ENCODE measurements at regions not wholly inside any gene's neighbourhood (a gene's known extent, or its start where the extent isn't known, plus 50 kb on each side); places are given as distances from the start of the nearest gene placed in this dataset.

DNA sequence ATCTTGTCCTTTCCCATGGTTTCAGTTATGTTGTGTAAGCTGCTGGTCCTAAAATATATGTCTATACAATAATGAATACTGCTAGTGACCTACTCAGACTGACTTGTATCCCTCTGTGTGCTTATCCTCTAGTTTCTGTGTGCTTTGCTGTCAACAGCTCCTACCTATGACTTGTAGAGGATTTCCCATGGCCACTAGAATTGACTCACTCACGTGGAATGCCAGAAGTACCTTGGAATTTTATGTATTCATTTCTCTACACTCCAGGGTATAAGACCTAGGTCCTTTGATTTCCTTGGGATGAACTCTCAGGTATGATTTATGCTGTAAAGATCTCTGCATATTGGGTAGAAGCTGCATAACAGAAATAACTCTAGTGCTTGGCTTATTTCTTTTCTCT, 279.9 kb upstream of the SLIT2 start:
- H3K27me3 ChIP-seq (ENCODE audit: insufficient read depth, low read length) = no peaks in the 10 kb centered on the region
- H3K9ac ChIP-seq (ENCODE audit: low read depth, low read length) = no peak overlapping the region
- H3K27ac ChIP-seq (ENCODE audit: low read length) = no peak overlapping the region
- peaks cover 19% of the 10 kb centered on the region for H3K9me3 ChIP-seq (ENCODE audit: insufficient read depth, low read depth, low read length)
- no peak overlapping the region for H3K4me3 ChIP-seq (ENCODE audit: low read length)
- H3K36me3 ChIP-seq (ENCODE audit: insufficient read depth, low read depth, low read length) = no peaks in the 10 kb centered on the region
- H3K4me1 ChIP-seq (ENCODE audit: insufficient read depth, low read length) = no peaks in the 10 kb centered on the region

- no peak overlapping the region for H3K27ac ChIP-seq (ENCODE audit: low read length)
- no peaks in the 10 kb centered on the region for H3K4me1 ChIP-seq (ENCODE audit: insufficient read depth, low read length)
- no peaks in the 10 kb centered on the region for H3K27me3 ChIP-seq (ENCODE audit: insufficient read depth, low read length)
- H3K4me3 ChIP-seq (ENCODE audit: low read length) = no peak overlapping the region
- H3K9me3 ChIP-seq (ENCODE audit: insufficient read depth, low read depth, low read length) = no peaks in the 10 kb centered on the region; the same call in 1 of the 2 replicates
- H3K9ac ChIP-seq (ENCODE audit: low read depth, low read length) = no peak overlapping the region
- H3K36me3 ChIP-seq (ENCODE audit: insufficient read depth, low read depth, low read length) = no peaks in the 10 kb centered on the region
Observed at GRCh38 chr4:19969492-19969891, 282.2 kb upstream of the SLIT2 start.

GRCh38 chr4:19961091-19961490, 290.6 kb upstream of the SLIT2 start:
- Histone ChIP-seq H3K27ac (ENCODE audit: low read length) (no peak overlapping the region), H3K4me3 (ENCODE audit: low read length) (no peak overlapping the region), H3K9ac (ENCODE audit: low read depth, low read length) (no peak overlapping the region)

DNA sequence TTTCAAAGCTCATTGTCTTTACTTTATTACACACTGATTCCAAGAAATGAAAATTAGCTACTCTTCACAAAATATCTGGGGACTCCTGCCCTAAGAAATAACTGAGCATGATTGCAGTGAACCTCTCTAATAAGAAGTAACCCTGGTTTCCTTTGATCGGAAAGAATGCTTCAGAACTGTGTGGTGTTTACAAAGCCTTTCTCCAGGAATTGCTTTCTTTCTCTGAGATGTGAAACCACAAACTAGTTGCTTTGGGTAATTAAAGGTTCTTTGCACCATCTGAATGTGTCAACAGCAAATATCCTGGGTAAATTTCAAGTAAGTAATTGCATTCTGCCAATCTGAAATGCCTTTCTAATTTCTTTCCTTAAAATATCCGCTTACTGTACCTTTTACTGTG, 292.9 kb upstream of the SLIT2 start:
- no peak overlapping the region for H3K27ac ChIP-seq (ENCODE audit: low read length)
- H3K9me3 ChIP-seq (ENCODE audit: insufficient read depth, low read depth, low read length) = no peaks in the 10 kb centered on the region
- H3K27me3 ChIP-seq (ENCODE audit: insufficient read depth, low read length) = no peaks in the 10 kb centered on the region
- H3K9ac ChIP-seq (ENCODE audit: low read depth, low read length) = no peak overlapping the region
- no peak overlapping the region for H3K4me3 ChIP-seq (ENCODE audit: low read length)
- no peaks in the 10 kb centered on the region for H3K36me3 ChIP-seq (ENCODE audit: insufficient read depth, low read depth, low read length)
- no peaks in the 10 kb centered on the region for H3K4me1 ChIP-seq (ENCODE audit: insufficient read depth, low read length)

More at GRCh38 chr4:19961091-19961490, 290.6 kb upstream of the SLIT2 start:
- H3K9me3 ChIP-seq (ENCODE audit: insufficient read depth, low read depth, low read length) = no peaks in the 10 kb centered on the region; the same call in 1 of the 2 replicates
- no peaks in the 10 kb centered on the region for H3K27me3 ChIP-seq (ENCODE audit: insufficient read depth, low read length)
- H3K36me3 ChIP-seq (ENCODE audit: insufficient read depth, low read depth, low read length) = no peaks in the 10 kb centered on the region
- no peaks in the 10 kb centered on the region for H3K4me1 ChIP-seq (ENCODE audit: insufficient read depth, low read length)

DNA sequence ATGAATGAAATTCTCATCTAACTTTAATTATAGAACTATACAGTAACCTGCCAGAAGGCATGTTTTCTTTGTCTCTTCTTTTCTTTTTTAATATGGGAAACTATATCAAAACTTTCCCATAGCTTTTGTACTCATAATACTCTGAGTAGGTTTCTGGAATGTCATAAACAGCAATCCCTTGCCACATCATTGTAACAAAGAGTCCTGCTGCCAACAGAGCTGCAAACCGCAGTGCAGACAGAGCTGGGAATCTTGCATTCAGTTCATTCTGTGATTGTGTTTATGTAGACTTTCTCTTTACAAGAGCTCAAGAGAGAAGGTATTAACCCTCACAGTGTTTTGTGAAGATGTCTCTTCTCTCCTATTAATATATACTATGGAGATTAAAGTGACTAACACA, 304.4 kb upstream of the SLIT2 start:
- H3K27ac ChIP-seq (ENCODE audit: low read length) = no peak overlapping the region
- H3K4me1 ChIP-seq (ENCODE audit: insufficient read depth, low read length) = peaks cover 3% of the 10 kb centered on the region; the same call in 1 of the 2 replicates
- no peaks in the 10 kb centered on the region for H3K36me3 ChIP-seq (ENCODE audit: insufficient read depth, low read depth, low read length)
- no peaks in the 10 kb centered on the region for H3K27me3 ChIP-seq (ENCODE audit: insufficient read depth, low read length)
- H3K9me3 ChIP-seq (ENCODE audit: insufficient read depth, low read depth, low read length) = no peaks in the 10 kb centered on the region
- no peak overlapping the region for H3K9ac ChIP-seq (ENCODE audit: low read depth, low read length)
- H3K4me3 ChIP-seq (ENCODE audit: low read length) = no peak overlapping the region

- H3K4me1 ChIP-seq (ENCODE audit: insufficient read depth, low read length) = peaks cover 3% of the 10 kb centered on the region; the same call in 1 of the 2 replicates
- H3K9me3 ChIP-seq (ENCODE audit: insufficient read depth, low read depth, low read length) = no peaks in the 10 kb centered on the region
- no peaks in the 10 kb centered on the region for H3K27me3 ChIP-seq (ENCODE audit: insufficient read depth, low read length)
- no peaks in the 10 kb centered on the region for H3K36me3 ChIP-seq (ENCODE audit: insufficient read depth, low read depth, low read length)
- H3K9ac ChIP-seq (ENCODE audit: low read depth, low read length) = no peak overlapping the region
- no peak overlapping the region for H3K27ac ChIP-seq (ENCODE audit: low read length)
- no peak overlapping the region for H3K4me3 ChIP-seq (ENCODE audit: low read length)
Observed at GRCh38 chr4:19945979-19946380, 305.7 kb upstream of the SLIT2 start.

DNA sequence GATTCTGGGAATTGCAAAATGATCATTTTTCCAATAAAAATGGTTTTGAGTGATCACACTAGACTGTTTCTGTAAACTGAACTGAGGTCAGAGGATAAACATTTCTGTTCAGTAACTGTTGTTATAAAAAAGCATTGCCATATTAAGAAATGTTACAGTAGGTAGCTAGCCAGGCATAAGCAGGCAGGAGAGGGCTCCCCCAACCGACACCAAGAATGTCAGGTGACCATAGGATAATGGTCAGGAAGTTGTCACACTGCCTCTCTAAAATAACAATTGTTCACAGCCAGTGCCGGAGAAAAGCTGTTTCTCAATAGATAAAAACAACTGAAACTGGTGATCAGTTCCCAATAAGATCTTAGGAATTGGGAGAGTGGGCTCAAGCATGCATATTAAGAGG, 306.2 kb upstream of the SLIT2 start:
- no peak overlapping the region for H3K9ac ChIP-seq (ENCODE audit: low read depth, low read length)
- no peaks in the 10 kb centered on the region for H3K36me3 ChIP-seq (ENCODE audit: insufficient read depth, low read depth, low read length)
- H3K27me3 ChIP-seq (ENCODE audit: insufficient read depth, low read length) = no peaks in the 10 kb centered on the region
- H3K27ac ChIP-seq (ENCODE audit: low read length) = no peak overlapping the region
- H3K9me3 ChIP-seq (ENCODE audit: insufficient read depth, low read depth, low read length) = no peaks in the 10 kb centered on the region
- H3K4me3 ChIP-seq (ENCODE audit: low read length) = no peak overlapping the region
- H3K4me1 ChIP-seq (ENCODE audit: insufficient read depth, low read length) = peaks cover 3% of the 10 kb centered on the region; the same call in 1 of the 2 replicates

DNA sequence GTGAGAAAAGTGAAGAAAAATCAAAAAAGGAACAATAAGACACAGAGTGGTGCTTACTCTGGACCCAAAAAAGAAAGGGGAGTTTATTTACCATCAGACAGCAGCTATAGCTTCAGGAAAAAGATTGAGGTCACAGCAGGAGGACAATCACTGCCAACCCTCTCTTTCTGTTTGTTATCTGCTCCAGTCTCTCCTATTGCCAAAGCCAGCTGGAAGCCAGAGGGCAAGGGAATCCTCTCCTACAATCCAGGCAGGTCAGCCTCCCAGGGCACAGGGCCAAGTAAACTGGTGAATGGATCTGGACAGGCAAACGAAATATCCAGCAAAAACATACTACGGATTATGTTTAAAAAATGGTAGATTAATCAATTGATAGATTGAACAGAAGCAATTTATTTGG, 306.9 kb upstream of the SLIT2 start:
- no peak overlapping the region for H3K9ac ChIP-seq (ENCODE audit: low read depth, low read length)
- H3K27me3 ChIP-seq (ENCODE audit: insufficient read depth, low read length) = no peaks in the 10 kb centered on the region
- H3K4me3 ChIP-seq (ENCODE audit: low read length) = no peak overlapping the region
- no peak overlapping the region for H3K27ac ChIP-seq (ENCODE audit: low read length)
- no peaks in the 10 kb centered on the region for H3K9me3 ChIP-seq (ENCODE audit: insufficient read depth, low read depth, low read length)
- H3K36me3 ChIP-seq (ENCODE audit: insufficient read depth, low read depth, low read length) = no peaks in the 10 kb centered on the region
- H3K4me1 ChIP-seq (ENCODE audit: insufficient read depth, low read length) = peaks cover 3% of the 10 kb centered on the region; the same call in 1 of the 2 replicates

DNA sequence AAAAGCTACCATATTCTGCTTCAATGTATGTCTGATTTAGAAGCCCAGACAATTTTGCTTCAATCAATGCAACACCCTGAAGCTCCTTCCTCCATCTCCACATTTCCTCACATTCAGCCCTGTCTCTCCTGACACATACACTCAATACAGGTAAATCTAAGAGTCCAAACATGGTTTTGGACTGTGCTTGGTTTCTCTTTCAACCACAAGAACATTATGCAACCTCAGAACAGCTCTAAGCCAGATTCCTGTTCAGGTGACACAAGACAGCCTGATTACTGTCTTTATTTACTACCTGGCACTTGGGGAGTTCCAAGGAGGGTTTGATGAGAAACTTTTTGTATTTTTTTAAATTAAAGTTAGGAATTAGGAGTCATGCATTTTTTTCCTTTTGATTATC, 307.5 kb upstream of the SLIT2 start:
- no peaks in the 10 kb centered on the region for H3K9me3 ChIP-seq (ENCODE audit: insufficient read depth, low read depth, low read length)
- no peak overlapping the region for H3K4me3 ChIP-seq (ENCODE audit: low read length)
- H3K27ac ChIP-seq (ENCODE audit: low read length) = no peak overlapping the region
- peaks cover 3% of the 10 kb centered on the region; the same call in 1 of the 2 replicates for H3K4me1 ChIP-seq (ENCODE audit: insufficient read depth, low read length)
- no peaks in the 10 kb centered on the region for H3K27me3 ChIP-seq (ENCODE audit: insufficient read depth, low read length)
- H3K36me3 ChIP-seq (ENCODE audit: insufficient read depth, low read depth, low read length) = no peaks in the 10 kb centered on the region
- no peak overlapping the region for H3K9ac ChIP-seq (ENCODE audit: low read depth, low read length)

DNA sequence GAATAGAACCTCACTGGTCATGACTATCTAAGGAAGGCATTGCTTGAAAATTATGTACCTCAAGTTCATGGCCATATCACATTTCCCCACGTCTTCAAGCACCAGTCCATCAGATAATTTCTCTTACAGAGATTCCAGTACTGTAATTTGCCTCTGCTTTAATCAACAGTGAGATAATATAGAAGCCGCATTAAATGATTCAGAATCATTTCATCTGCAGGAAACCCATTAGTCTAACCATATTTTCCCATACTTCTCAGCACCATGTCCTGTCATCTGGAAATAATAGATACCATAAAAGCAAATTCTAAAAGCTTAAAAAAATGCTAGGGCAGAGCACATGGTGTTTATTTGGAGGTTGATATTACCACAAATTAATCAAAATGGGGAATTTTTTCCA, 310.3 kb upstream of the SLIT2 start:
- Histone ChIP-seq H3K9me3 (ENCODE audit: insufficient read depth, low read depth, low read length) (no peaks in the 10 kb centered on the region), H3K27me3 (ENCODE audit: insufficient read depth, low read length) (no peaks in the 10 kb centered on the region), H3K4me3 (ENCODE audit: low read length) (no peak overlapping the region), H3K36me3 (ENCODE audit: insufficient read depth, low read depth, low read length) (no peaks in the 10 kb centered on the region), H3K27ac (ENCODE audit: low read length) (no peak overlapping the region), H3K4me1 (ENCODE audit: insufficient read depth, low read length) (peaks cover 3% of the 10 kb centered on the region; the same call in 1 of the 2 replicates), H3K9ac (ENCODE audit: low read depth, low read length) (no peak overlapping the region)

- H3K27me3 ChIP-seq (ENCODE audit: insufficient read depth, low read length) = no peaks in the 10 kb centered on the region
- H3K4me3 ChIP-seq (ENCODE audit: low read length) = no peak overlapping the region
- no peaks in the 10 kb centered on the region for H3K36me3 ChIP-seq (ENCODE audit: insufficient read depth, low read depth, low read length)
- peaks cover 3% of the 10 kb centered on the region; the same call in 1 of the 2 replicates for H3K4me1 ChIP-seq (ENCODE audit: insufficient read depth, low read length)
- no peaks in the 10 kb centered on the region for H3K9me3 ChIP-seq (ENCODE audit: insufficient read depth, low read depth, low read length)
- H3K27ac ChIP-seq (ENCODE audit: low read length) = no peak overlapping the region
- no peak overlapping the region for H3K9ac ChIP-seq (ENCODE audit: low read depth, low read length)
Observed at GRCh38 chr4:19940861-19941260, 310.8 kb upstream of the SLIT2 start.

DNA sequence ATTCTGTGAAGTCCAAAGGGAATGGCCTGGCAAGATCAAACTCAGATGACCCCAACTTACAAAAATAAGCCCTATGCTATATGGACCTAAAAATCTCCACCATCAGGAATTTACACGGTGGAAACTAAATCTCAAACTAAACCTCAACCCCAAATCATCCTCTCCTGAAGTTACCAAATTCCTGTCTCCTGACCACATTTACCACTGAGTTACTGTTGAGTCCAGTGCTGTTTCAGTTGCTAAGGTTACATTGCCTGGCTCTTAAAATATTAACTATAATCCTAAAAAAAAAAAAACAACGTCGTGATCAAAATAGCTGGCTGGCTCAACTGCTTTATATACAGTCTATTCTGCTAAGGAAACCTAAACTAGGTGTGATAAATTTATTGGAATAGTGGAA, 315.2 kb upstream of the SLIT2 start:
- H3K27me3 ChIP-seq (ENCODE audit: insufficient read depth, low read length) = no peaks in the 10 kb centered on the region

DNA sequence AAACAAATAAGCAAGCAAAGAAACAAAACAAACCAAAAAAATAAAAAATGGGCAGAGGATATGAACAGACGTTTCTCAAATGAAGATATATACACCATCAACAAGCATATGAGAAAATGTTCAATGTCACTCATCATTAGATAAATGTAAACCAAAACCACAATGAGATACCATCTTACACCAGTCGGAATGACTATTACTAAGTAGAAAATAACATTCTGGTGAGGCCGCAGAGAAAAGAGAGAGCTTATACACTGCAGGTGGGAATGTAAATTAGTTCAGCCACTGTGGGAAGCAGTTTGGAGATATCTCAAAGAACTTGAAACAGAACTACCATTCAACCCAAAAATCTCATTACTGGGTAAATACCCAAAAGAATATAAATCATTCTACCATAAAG, 321.0 kb upstream of the SLIT2 start:
- H3K4me1 ChIP-seq (ENCODE audit: insufficient read depth, low read length) = no peaks in the 10 kb centered on the region
- no peak overlapping the region for H3K9ac ChIP-seq (ENCODE audit: low read depth, low read length)
- no peaks in the 10 kb centered on the region for H3K9me3 ChIP-seq (ENCODE audit: insufficient read depth, low read depth, low read length)
- no peaks in the 10 kb centered on the region for H3K36me3 ChIP-seq (ENCODE audit: insufficient read depth, low read depth, low read length)
- H3K27ac ChIP-seq (ENCODE audit: low read length) = no peak overlapping the region
- H3K27me3 ChIP-seq (ENCODE audit: insufficient read depth, low read length) = no peaks in the 10 kb centered on the region
- no peak overlapping the region for H3K4me3 ChIP-seq (ENCODE audit: low read length)

More for the DNA sequence above, 315.2 kb upstream of the SLIT2 start:
- H3K9me3 ChIP-seq (ENCODE audit: insufficient read depth, low read depth, low read length) = no peaks in the 10 kb centered on the region
- no peak overlapping the region for H3K4me3 ChIP-seq (ENCODE audit: low read length)
- no peaks in the 10 kb centered on the region for H3K4me1 ChIP-seq (ENCODE audit: insufficient read depth, low read length)
- no peaks in the 10 kb centered on the region for H3K36me3 ChIP-seq (ENCODE audit: insufficient read depth, low read depth, low read length)
- H3K27ac ChIP-seq (ENCODE audit: low read length) = no peak overlapping the region
- H3K9ac ChIP-seq (ENCODE audit: low read depth, low read length) = no peak overlapping the region
